H1 (cell line): ENCODE measurements at regions not wholly inside any gene's neighbourhood (a gene's known extent, or its start where the extent isn't known, plus 50 kb on each side); places are given as distances from the start of the nearest gene placed in this dataset.

ENCODE experiments used
- CTCF ChIA-PET: fragments of 300-600 bp; sonication (Branson Sonifier 250); formaldehyde crosslinking; loops from one replicate; lab custom pipeline; 2021; ENCODE audit not compliant: partially characterized antibody; lab: Charles Lee
- POLR2A ChIA-PET: fragments of 300-600 bp; sonication (Branson Sonifier 250); formaldehyde crosslinking; loops from one replicate; lab custom pipeline; 2021; ENCODE audit warnings: inconsistent platforms; ENCODE audit not compliant: partially characterized antibody; lab: Charles Lee
- DNase-seq, 2 experiments: peaks; one replicate each; pipeline versions ENCODE4 v3.0.0 to v3.0.0-alpha.2; 2010 to 2022; ENCODE audit warnings: low spot score in 2 of 2, low read depth in 1 of 2, mixed read lengths in 1 of 2
- FAIRE-seq: peaks from 2 replicates; lab custom pipeline; 2011; peaks lifted over from hg19 to GRCh38; lab: Jason Lieb, UNC
- H2AFZ ChIP-seq: 2 replicates; pipeline ENCODE4 v1.8.1; 2012; ENCODE audit warnings: low read length, inconsistent platforms
- H2AK5ac ChIP-seq: 2 replicates; pipeline ENCODE4 v1.6.1; 2013; ENCODE audit warnings: low read depth, low read length
- H2BK120ac ChIP-seq: replicated peaks from 2 replicates; pipeline ENCODE3; 2013; ENCODE audit warnings: low read depth, low read length, inconsistent platforms
- H2BK12ac ChIP-seq: 2 replicates; pipeline ENCODE4 v1.6.1; 2013; ENCODE audit warnings: low read depth, low read length
- H2BK15ac ChIP-seq: 2 replicates; pipeline ENCODE4 v1.6.1; 2013; ENCODE audit warnings: low read length
- H2BK20ac ChIP-seq: 2 replicates; pipeline ENCODE4 v1.6.1; 2013; ENCODE audit warnings: low read length
- H2BK5ac ChIP-seq: 2 replicates; pipeline ENCODE4 v1.6.1; 2013; ENCODE audit warnings: low read depth, low read length
- H3K14ac ChIP-seq: 2 replicates; pipeline ENCODE4 v1.6.1; 2013; ENCODE audit warnings: inconsistent platforms; ENCODE audit not compliant: insufficient read length
- H3K18ac ChIP-seq: 2 replicates; pipeline ENCODE4 v1.6.1; 2013; ENCODE audit warnings: low read length; ENCODE audit errors: extremely low read depth
- H3K23ac ChIP-seq: 2 replicates; pipeline ENCODE4 v1.6.1; 2013; ENCODE audit warnings: inconsistent platforms; ENCODE audit not compliant: insufficient read length
- H3K23me2 ChIP-seq: 2 replicates; pipeline ENCODE4 v1.6.1; 2013; ENCODE audit warnings: low read depth, low read length
- H3K27ac ChIP-seq: 2 replicates; pipeline ENCODE4 v1.6.1; 2011; ENCODE audit warnings: low read depth, low read length, inconsistent platforms
- H3K27me3 ChIP-seq, 4 experiments: replicated peaks in 1 of 4; 1 replicate in 1 of 4; 2 replicates in 3 of 4; pipeline versions ENCODE4 v1.6.1 to v1.8.1; 2011 to 2013; ENCODE audit warnings: low read length in 3 of 4, mild to moderate bottlenecking in 3 of 4, inconsistent platforms in 2 of 4, mixed read lengths in 2 of 4, moderate library complexity in 1 of 4; ENCODE audit not compliant: control insufficient read depth in 3 of 4, insufficient read depth in 3 of 4; ENCODE audit errors: extremely low read depth in 1 of 4
- H3K36me3 ChIP-seq, 4 experiments: 2 replicates each; pipeline versions ENCODE4 v1.6.1 to v1.8.1; 2011 to 2013; ENCODE audit warnings: mild to moderate bottlenecking in 4 of 4, low read length in 3 of 4, moderate library complexity in 2 of 4, control low read depth in 1 of 4, inconsistent platforms in 1 of 4; ENCODE audit not compliant: insufficient read depth in 4 of 4, control insufficient read depth in 2 of 4
- H3K4ac ChIP-seq: replicated peaks from 2 replicates; pipeline ENCODE3; 2013; ENCODE audit warnings: low read length, low read depth, mixed read lengths, inconsistent platforms; ENCODE audit not compliant: insufficient read length
- H3K4me1 ChIP-seq, 4 experiments: replicated peaks in 1 of 4; 1 replicate in 1 of 4; 2 replicates in 3 of 4; pipeline versions ENCODE4 v1.6.1 to v1.8.1; 2011 to 2013; ENCODE audit warnings: low read length in 3 of 4, inconsistent platforms in 2 of 4, mixed read lengths in 1 of 4; ENCODE audit not compliant: insufficient read depth in 4 of 4, control insufficient read depth in 3 of 4
- H3K4me2 ChIP-seq, 2 experiments: 2 replicates each; pipeline versions ENCODE4 v1.6.1 to v1.8.1; 2011 to 2013; ENCODE audit warnings: low read depth in 2 of 2, low read length in 2 of 2, control low read depth in 1 of 2, inconsistent platforms in 1 of 2, mild to moderate bottlenecking in 1 of 2; ENCODE audit not compliant: insufficient read depth in 1 of 2
- H3K4me3 ChIP-seq, 4 experiments: fragments of 200-600, 300-600 bp in 1 of 4; sonication (generic), shearing (Covaris generic), sonication (Bioruptor Twin) in 1 of 4; 2 replicates each; pipeline versions ENCODE4 v1.5.1 to v1.8.1; 2011 to 2016; ENCODE audit warnings: low read length in 4 of 4, low read depth in 3 of 4, control low read depth in 2 of 4, inconsistent platforms in 2 of 4, mild to moderate bottlenecking in 2 of 4, mixed read lengths in 1 of 4, moderate library complexity in 1 of 4; ENCODE audit not compliant: insufficient read depth in 2 of 4; ENCODE audit errors: extremely low read depth in 1 of 4
- H3K56ac ChIP-seq: replicated peaks from 2 replicates; pipeline ENCODE3; 2013; ENCODE audit warnings: low read depth, mild to moderate bottlenecking, mixed read lengths, low read length, inconsistent platforms; ENCODE audit not compliant: insufficient read length
- H3K79me1 ChIP-seq: 2 replicates; pipeline ENCODE4 v1.6.1; 2013; ENCODE audit warnings: low read depth, low read length, control low read depth
- H3K79me2 ChIP-seq, 2 experiments: 2 replicates each; pipeline versions ENCODE4 v1.6.1 to v1.8.1; 2012 to 2013; ENCODE audit warnings: low read length in 2 of 2, mild to moderate bottlenecking in 2 of 2, inconsistent platforms in 1 of 2; ENCODE audit not compliant: insufficient read depth in 2 of 2, control insufficient read depth in 1 of 2
- H3K9ac ChIP-seq, 4 experiments: replicated peaks in 1 of 4; 1 replicate in 1 of 4; 2 replicates in 3 of 4; pipeline versions ENCODE4 v1.6.1 to v1.8.1; 2011 to 2013; ENCODE audit warnings: low read depth in 3 of 4, low read length in 3 of 4, control low read depth in 2 of 4, mild to moderate bottlenecking in 2 of 4, moderate library complexity in 2 of 4, inconsistent platforms in 1 of 4; ENCODE audit errors: extremely low read depth in 1 of 4
- H3K9me3 ChIP-seq, 2 experiments: 2 replicates each; pipeline versions ENCODE4 v1.6.1 to v1.8.1; 2012 to 2013; ENCODE audit warnings: mild to moderate bottlenecking in 2 of 2, moderate library complexity in 2 of 2, control low read depth in 1 of 2, inconsistent platforms in 1 of 2, low read depth in 1 of 2, low read length in 1 of 2, mixed read lengths in 1 of 2; ENCODE audit not compliant: insufficient read depth in 2 of 2
- H4K20me1 ChIP-seq, 2 experiments: replicated peaks in 1 of 2; 2 replicates each; pipeline versions ENCODE3 to v1.8.1; 2011 to 2013; ENCODE audit warnings: inconsistent platforms in 2 of 2, low read length in 2 of 2, mild to moderate bottlenecking in 1 of 2; ENCODE audit not compliant: insufficient read depth in 2 of 2, control insufficient read depth in 1 of 2
- H4K5ac ChIP-seq: 2 replicates; pipeline ENCODE4 v1.6.1; 2013; ENCODE audit warnings: low read length, low read depth, mixed read lengths, inconsistent platforms; ENCODE audit not compliant: insufficient read length
- H4K8ac ChIP-seq: 2 replicates; pipeline ENCODE4 v1.8.0; 2013; ENCODE audit warnings: mild to moderate bottlenecking, moderate library complexity, low read length, inconsistent platforms; ENCODE audit not compliant: insufficient read depth; ENCODE audit errors: extremely low read depth
- H4K91ac ChIP-seq: replicated peaks from 2 replicates; pipeline ENCODE3; 2013; ENCODE audit warnings: low read length, mixed read lengths, inconsistent platforms; ENCODE audit not compliant: insufficient read length
- BRCA1 ChIP-seq: IDR thresholded peaks from 2 replicates; pipeline ENCODE4 v1.6.1; 2012; ENCODE audit warnings: low read depth, low read length, improper control_type of control experiment
- CBX8 ChIP-seq: fragments of 300-800, 300-1000 bp; sonication (generic); IDR thresholded peaks from 2 replicates; pipeline ENCODE4 v1.7.1; 2016; ENCODE audit warnings: low read depth, low read length, borderline replicate concordance
- E2F6 ChIP-seq: IDR thresholded peaks from 2 replicates; pipeline ENCODE4 v1.6.1; 2012; ENCODE audit warnings: inconsistent platforms
- EGR1 ChIP-seq: IDR thresholded peaks from 2 replicates; pipeline ENCODE4 v1.6.1; 2011; ENCODE audit warnings: low read depth, low read length, borderline replicate concordance
- EZH2 ChIP-seq: fragments of 200-600 bp; sonication (generic); IDR thresholded peaks from 2 replicates; pipeline ENCODE4 v1.7.1; 2012; ENCODE audit warnings: low read depth, mild to moderate bottlenecking, moderate library complexity, low read length, inconsistent platforms; ENCODE audit not compliant: severe bottlenecking
- HDAC6 ChIP-seq: IDR thresholded peaks from one replicate; pipeline ENCODE4 v1.7.1; 2012; ENCODE audit warnings: low read depth, mild to moderate bottlenecking, inconsistent platforms, low read length, moderate library complexity
- JUN ChIP-seq: IDR thresholded peaks from 2 replicates; pipeline ENCODE4 v1.6.1; 2011; ENCODE audit warnings: low read depth, mild to moderate bottlenecking, improper control_type of control experiment, low read length
- JUND ChIP-seq: IDR thresholded peaks from 2 replicates; pipeline ENCODE4 v1.6.1; 2011; ENCODE audit warnings: mild to moderate bottlenecking, improper control_type of control experiment, low read length
- MAX ChIP-seq: IDR thresholded peaks from 2 replicates; pipeline ENCODE4 v1.6.1; 2012; ENCODE audit warnings: inconsistent platforms
- NANOG ChIP-seq: IDR thresholded peaks from 2 replicates; pipeline ENCODE4 v1.6.1; 2011; ENCODE audit warnings: low read length, low read depth, mild to moderate bottlenecking, inconsistent platforms; ENCODE audit not compliant: insufficient read depth, poor library complexity, severe bottlenecking
- NRF1 ChIP-seq: IDR thresholded peaks from 2 replicates; pipeline ENCODE4 v1.6.1; 2011; ENCODE audit warnings: mild to moderate bottlenecking, low read depth, low read length, improper control_type of control experiment
- POLR2A ChIP-seq, 2 experiments: IDR thresholded peaks; 1 replicate in 1 of 2; 2 replicates in 1 of 2; pipeline ENCODE4 v1.6.1; 2011; ENCODE audit warnings: low read depth in 2 of 2, low read length in 2 of 2, mild to moderate bottlenecking in 2 of 2; ENCODE audit errors: control extremely low read depth in 1 of 2
- TCF12 ChIP-seq: IDR thresholded peaks from 2 replicates; pipeline ENCODE4 v1.6.1; 2011; ENCODE audit warnings: low read depth, mild to moderate bottlenecking, low read length
- USF2 ChIP-seq: IDR thresholded peaks from 2 replicates; pipeline ENCODE4 v1.6.1; 2011; ENCODE audit warnings: low read length, improper control_type of control experiment
- WGBS, 2 experiments: shearing (Covaris generic) in 1 of 2; methylation state at CpG; one replicate each; pipeline versions ENCODE4 v1.1.6 to v1.1.7; 2013 to 2015; ENCODE audit warnings: low lambda C conversion rate in 2 of 2, mixed read lengths in 2 of 2, inconsistent platforms in 1 of 2, low coverage in 1 of 2, missing lambda C conversion rate in 1 of 2; ENCODE audit not compliant: insufficient replicate concordance in 2 of 2, insufficient coverage in 1 of 2, insufficient read length in 1 of 2; ENCODE audit errors: extremely low coverage in 1 of 2, missing lambda C conversion rate in 1 of 2; 5-methylcytosine and 5-hydroxymethylcytosine counted together

- Histone ChIP-seq H4K8ac (no peak overlapping the region), H4K20me1 (no peaks in the 10 kb centered on the region), H3K9me3 (no peaks in the 10 kb centered on the region), H3K36me3 (no peaks in the 10 kb centered on the region), H2BK5ac (no peak overlapping the region), H4K5ac (no peak overlapping the region), H2AK5ac (no peak overlapping the region), H2BK120ac (no peak overlapping the region), H3K4me2 (no peak overlapping the region), H3K4me1 (no peaks in the 10 kb centered on the region), H4K91ac (no peak overlapping the region), H3K9ac (no peak overlapping the region), H2BK15ac (no peak overlapping the region), H3K79me2 (no peaks in the 10 kb centered on the region), H2BK12ac (no peak overlapping the region), H3K14ac (no peak overlapping the region), H3K4ac (no peak overlapping the region), H3K23me2 (no peaks in the 10 kb centered on the region), H3K27ac (no peak overlapping the region), H3K23ac (no peak overlapping the region), H3K27me3 (no peaks in the 10 kb centered on the region), H3K4me3 (no peak overlapping the region), H3K79me1 (no peaks in the 10 kb centered on the region), H3K18ac (no peak overlapping the region), H3K56ac (no peak overlapping the region), H2AFZ (no peak overlapping the region), H2BK20ac (no peak overlapping the region)
- WGBS, 2 experiments: 96% methylated on average over 2 of the region's 2 CpGs; no CpG with 5 or more reads in 1 of the 2 experiments
- ChIA-PET CTCF (interaction anchor here (0.6 to 1.2 kb wide), 2 partner anchors 54 to 107 kb away, joined by 3 read pairs; no protein-coding TSS in a partner anchor), POLR2A (no interaction called here)
- no peak for FAIRE-seq
- no peak for DNase-seq
- TF ChIP-seq TCF12 (no peak), E2F6 (no peak), EGR1 (no peak), NANOG (no peak), EZH2 (no peak), CBX8 (no peak), BRCA1 (no peak), POLR2A (IDR thresholded peaks at IDR 0.05; ENCODE audit: control extremely low read depth in 1 of 2, low read depth in 2 of 2, low read length in 2 of 2) (no peak), HDAC6 (no peak), MAX (no peak), JUND (no peak), NRF1 (no peak), JUN (no peak), USF2 (no peak)
Observed at GRCh38 chr13:84570831-84571230, 688.6 kb upstream of the SLITRK1 start.
